GM23338 (cell line): ENCODE measurements at regions not wholly inside any gene's neighbourhood (a gene's known extent, or its start where the extent isn't known, plus 50 kb on each side); places are given as distances from the start of the nearest gene placed in this dataset.

Source experiments
- ATAC-seq: fragments of 200-7000 bp; cut with Tn5 transposase; 3 replicates; pipeline ENCODE4 v1.9.1; 2020
- DNase-seq: peaks from one replicate; pipeline ENCODE4 v3.0.0-alpha.2; 2015; ENCODE audit warnings: low spot score
- H2AFZ ChIP-seq: fragments of 200-600 bp; sonication (generic); 2 replicates; pipeline ENCODE4 v1.8.0; 2016; ENCODE audit warnings: antibody characterized with exemption, mild to moderate bottlenecking, moderate library complexity
- H3F3A ChIP-seq: fragments of 200-600 bp; sonication (generic); replicated peaks from 2 replicates; pipeline ENCODE4 v1.8.0; 2017; ENCODE audit warnings: antibody characterized with exemption, mixed run types, low read depth
- H3K27ac ChIP-seq: fragments of 200-600 bp; sonication (generic); 2 replicates; pipeline ENCODE4 v1.6.1; 2016; ENCODE audit warnings: low read depth
- H3K27me3 ChIP-seq: fragments of 200-600 bp; sonication (generic); 2 replicates; pipeline ENCODE4 v1.8.0; 2016; ENCODE audit warnings: mild to moderate bottlenecking, mixed run types, moderate library complexity; ENCODE audit not compliant: insufficient read depth
- H3K36me3 ChIP-seq: fragments of 200-600 bp; sonication (generic); 2 replicates; pipeline ENCODE4 v1.8.0; 2016; ENCODE audit warnings: mild to moderate bottlenecking; ENCODE audit not compliant: insufficient read depth
- H3K4me1 ChIP-seq: fragments of 200-600 bp; sonication (generic); 2 replicates; pipeline ENCODE4 v1.8.0; 2016; ENCODE audit warnings: mild to moderate bottlenecking, moderate library complexity; ENCODE audit not compliant: insufficient read depth
- H3K4me2 ChIP-seq: fragments of 200-600 bp; sonication (generic); 2 replicates; pipeline ENCODE4 v1.7.1; 2017; ENCODE audit warnings: mixed run types
- H3K4me3 ChIP-seq: fragments of 200-600 bp; sonication (generic); 2 replicates; pipeline ENCODE4 v1.6.1; 2016; ENCODE audit warnings: mixed run types
- H3K79me2 ChIP-seq: fragments of 200-600 bp; sonication (generic); replicated peaks from 2 replicates; pipeline ENCODE4 v1.8.0; 2017; ENCODE audit warnings: mild to moderate bottlenecking; ENCODE audit not compliant: insufficient read depth
- H3K9me2 ChIP-seq: fragments of 200-600 bp; sonication (generic); 2 replicates; pipeline ENCODE4 v1.8.0; 2017; ENCODE audit not compliant: insufficient read depth
- H4K20me1 ChIP-seq: fragments of 200-600 bp; sonication (generic); replicated peaks from 2 replicates; pipeline ENCODE4 v1.8.0; 2017; ENCODE audit warnings: mild to moderate bottlenecking; ENCODE audit not compliant: insufficient read depth
- H3K27ac Mint-ChIP-seq: 2 replicates; pipeline ENCODE4 v1.8.0; 2020; ENCODE audit warnings: inconsistent platforms, mild to moderate bottlenecking, moderate library complexity, mixed read lengths
- H3K27me3 Mint-ChIP-seq: 3 replicates; pipeline ENCODE4 v1.8.0; 2022; ENCODE audit warnings: low read depth, mild to moderate bottlenecking, moderate library complexity, mixed read lengths, inconsistent platforms; ENCODE audit not compliant: insufficient read depth, poor library complexity
- H3K36me3 Mint-ChIP-seq: 3 replicates; pipeline ENCODE4 v1.8.0; 2021; ENCODE audit warnings: low read depth, mild to moderate bottlenecking, inconsistent platforms, moderate library complexity, mixed read lengths
- H3K4me1 Mint-ChIP-seq: 3 replicates; pipeline ENCODE4 v1.8.0; 2020; ENCODE audit warnings: mild to moderate bottlenecking, inconsistent platforms, mixed read lengths
- H3K4me3 Mint-ChIP-seq: 3 replicates; pipeline ENCODE4 v1.8.0; 2021; ENCODE audit warnings: moderate library complexity, mild to moderate bottlenecking, inconsistent platforms, mixed read lengths
- H3K9me3 Mint-ChIP-seq: 3 replicates; pipeline ENCODE4 v1.8.0; 2020; ENCODE audit warnings: moderate library complexity, mild to moderate bottlenecking, inconsistent platforms, mixed read lengths
- JUNB ChIP-seq: IDR thresholded peaks from one replicate; pipeline ENCODE4 v1.6.1; 2016; ENCODE audit warnings: antibody characterized with exemption; ENCODE audit not compliant: unreplicated experiment
- POLR2AphosphoS5 ChIP-seq: IDR thresholded peaks from 2 replicates; pipeline ENCODE4 v1.6.1; 2016; ENCODE audit warnings: antibody characterized with exemption, low read depth
- ZNF114 ChIP-seq: fragments of 250-450 bp; sonication (Bioruptor Pico); IDR thresholded peaks from 2 replicates; pipeline ENCODE4 v1.5.0; 2020; ENCODE audit warnings: mild to moderate bottlenecking, moderate library complexity
- TF ChIP-seq, protein P1 (sequence below): fragments of 250-450 bp; sonication (Bioruptor Pico); IDR thresholded peaks from 2 replicates; pipeline ENCODE4 v1.5.0; 2020; ENCODE audit warnings: mild to moderate bottlenecking, moderate library complexity
- TF ChIP-seq, protein P2 (sequence below): IDR thresholded peaks from one replicate; pipeline ENCODE4 v1.6.1; 2018; ENCODE audit warnings: antibody characterized with exemption; ENCODE audit not compliant: unreplicated experiment

DNA sequence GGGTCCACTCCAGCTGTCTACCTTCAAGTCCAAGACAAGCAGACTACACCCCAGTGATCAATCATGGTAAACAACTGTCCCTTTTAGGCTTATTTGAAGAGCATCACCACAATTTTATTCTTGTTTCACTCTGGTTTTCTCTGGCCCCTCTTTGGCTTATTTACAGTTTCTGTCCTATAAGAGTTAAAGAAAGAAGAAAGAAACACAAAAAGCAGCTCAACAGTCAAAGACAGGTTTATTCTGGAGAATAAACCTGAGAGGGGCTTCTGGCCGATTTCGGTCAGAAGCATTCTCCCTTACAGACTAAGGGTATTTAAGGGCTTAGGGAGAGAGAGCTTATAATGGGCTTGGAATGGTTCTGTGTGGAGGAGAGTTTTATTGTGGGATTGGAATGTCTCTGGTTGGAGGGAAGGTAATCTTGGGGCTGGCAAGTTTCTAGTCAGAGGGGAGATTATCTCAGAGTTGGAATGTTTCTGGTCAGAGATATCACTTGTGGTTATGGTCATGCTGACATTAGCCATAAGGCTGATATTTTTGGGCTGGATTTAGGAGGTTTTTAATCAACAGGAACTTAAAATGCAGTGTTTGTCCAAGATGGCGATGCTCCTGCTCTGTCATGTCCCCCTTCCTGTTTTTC is 161.0 kb downstream of the URB2 start (continued):
- TF ChIP-seq, protein P1, sequence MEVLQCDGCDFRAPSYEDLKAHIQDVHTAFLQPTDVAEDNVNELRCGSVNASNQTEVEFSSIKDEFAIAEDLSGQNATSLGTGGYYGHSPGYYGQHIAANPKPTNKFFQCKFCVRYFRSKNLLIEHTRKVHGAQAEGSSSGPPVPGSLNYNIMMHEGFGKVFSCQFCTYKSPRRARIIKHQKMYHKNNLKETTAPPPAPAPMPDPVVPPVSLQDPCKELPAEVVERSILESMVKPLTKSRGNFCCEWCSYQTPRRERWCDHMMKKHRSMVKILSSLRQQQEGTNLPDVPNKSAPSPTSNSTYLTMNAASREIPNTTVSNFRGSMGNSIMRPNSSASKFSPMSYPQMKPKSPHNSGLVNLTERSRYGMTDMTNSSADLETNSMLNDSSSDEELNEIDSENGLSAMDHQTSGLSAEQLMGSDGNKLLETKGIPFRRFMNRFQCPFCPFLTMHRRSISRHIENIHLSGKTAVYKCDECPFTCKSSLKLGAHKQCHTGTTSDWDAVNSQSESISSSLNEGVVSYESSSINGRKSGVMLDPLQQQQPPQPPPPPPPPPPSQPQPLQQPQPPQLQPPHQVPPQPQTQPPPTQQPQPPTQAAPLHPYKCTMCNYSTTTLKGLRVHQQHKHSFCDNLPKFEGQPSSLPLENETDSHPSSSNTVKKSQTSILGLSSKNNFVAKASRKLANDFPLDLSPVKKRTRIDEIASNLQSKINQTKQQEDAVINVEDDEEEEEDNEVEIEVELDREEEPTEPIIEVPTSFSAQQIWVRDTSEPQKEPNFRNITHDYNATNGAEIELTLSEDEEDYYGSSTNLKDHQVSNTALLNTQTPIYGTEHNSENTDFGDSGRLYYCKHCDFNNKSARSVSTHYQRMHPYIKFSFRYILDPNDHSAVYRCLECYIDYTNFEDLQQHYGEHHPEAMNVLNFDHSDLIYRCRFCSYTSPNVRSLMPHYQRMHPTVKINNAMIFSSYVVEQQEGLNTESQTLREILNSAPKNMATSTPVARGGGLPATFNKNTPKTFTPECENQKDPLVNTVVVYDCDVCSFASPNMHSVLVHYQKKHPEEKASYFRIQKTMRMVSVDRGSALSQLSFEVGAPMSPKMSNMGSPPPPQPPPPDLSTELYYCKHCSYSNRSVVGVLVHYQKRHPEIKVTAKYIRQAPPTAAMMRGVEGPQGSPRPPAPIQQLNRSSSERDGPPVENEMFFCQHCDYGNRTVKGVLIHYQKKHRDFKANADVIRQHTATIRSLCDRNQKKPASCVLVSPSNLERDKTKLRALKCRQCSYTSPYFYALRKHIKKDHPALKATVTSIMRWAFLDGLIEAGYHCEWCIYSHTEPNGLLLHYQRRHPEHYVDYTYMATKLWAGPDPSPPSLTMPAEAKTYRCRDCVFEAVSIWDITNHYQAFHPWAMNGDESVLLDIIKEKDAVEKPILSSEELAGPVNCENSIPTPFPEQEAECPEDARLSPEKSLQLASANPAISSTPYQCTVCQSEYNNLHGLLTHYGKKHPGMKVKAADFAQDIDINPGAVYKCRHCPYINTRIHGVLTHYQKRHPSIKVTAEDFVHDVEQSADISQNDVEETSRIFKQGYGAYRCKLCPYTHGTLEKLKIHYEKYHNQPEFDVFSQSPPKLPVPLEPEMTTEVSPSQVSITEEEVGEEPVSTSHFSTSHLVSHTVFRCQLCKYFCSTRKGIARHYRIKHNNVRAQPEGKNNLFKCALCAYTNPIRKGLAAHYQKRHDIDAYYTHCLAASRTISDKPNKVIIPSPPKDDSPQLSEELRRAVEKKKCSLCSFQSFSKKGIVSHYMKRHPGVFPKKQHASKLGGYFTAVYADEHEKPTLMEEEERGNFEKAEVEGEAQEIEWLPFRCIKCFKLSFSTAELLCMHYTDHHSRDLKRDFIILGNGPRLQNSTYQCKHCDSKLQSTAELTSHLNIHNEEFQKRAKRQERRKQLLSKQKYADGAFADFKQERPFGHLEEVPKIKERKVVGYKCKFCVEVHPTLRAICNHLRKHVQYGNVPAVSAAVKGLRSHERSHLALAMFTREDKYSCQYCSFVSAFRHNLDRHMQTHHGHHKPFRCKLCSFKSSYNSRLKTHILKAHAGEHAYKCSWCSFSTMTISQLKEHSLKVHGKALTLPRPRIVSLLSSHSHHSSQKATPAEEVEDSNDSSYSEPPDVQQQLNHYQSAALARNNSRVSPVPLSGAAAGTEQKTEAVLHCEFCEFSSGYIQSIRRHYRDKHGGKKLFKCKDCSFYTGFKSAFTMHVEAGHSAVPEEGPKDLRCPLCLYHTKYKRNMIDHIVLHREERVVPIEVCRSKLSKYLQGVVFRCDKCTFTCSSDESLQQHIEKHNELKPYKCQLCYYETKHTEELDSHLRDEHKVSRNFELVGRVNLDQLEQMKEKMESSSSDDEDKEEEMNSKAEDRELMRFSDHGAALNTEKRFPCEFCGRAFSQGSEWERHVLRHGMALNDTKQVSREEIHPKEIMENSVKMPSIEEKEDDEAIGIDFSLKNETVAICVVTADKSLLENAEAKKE (CRISPR knock-in tag), result no peak

DNA sequence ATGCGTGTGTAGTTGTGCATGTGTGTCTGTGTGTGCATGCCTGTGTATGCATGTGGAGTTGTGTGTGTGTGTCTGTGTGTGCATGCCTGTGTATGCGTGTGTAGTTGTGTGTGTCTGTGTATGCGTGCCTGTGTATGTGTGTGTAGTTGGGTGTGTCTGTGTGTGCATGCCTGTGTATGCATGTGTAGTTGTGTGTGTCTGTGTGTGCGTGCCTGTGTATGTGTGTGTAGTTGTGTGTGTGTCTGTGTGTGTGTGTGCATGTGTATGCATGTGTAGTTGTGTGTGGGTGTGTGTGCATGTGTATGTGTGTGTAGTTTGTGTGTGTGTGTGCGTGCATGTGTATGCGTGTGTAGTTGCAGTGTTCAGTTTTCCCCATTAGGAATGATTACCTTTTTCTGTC is 162.0 kb downstream of the URB2 start:
- DNase-seq (no peak), ATAC-seq (no peak)
- no peak overlapping the region for H3K4me2 ChIP-seq
- H2AFZ ChIP-seq, result no peak overlapping the region
- H3K4me1 ChIP-seq, result no peaks in the 10 kb centered on the region
- no peak overlapping the region for H3K27ac Mint-ChIP-seq
- no peaks in the 10 kb centered on the region for H3K36me3 ChIP-seq
- H3K9me2 ChIP-seq, result no peaks in the 10 kb centered on the region
- peaks cover 60% of the 10 kb centered on the region for H3K9me3 Mint-ChIP-seq
- H3K27me3 ChIP-seq, result no peaks in the 10 kb centered on the region
- no peaks in the 10 kb centered on the region for H3F3A ChIP-seq
- H3K4me1 Mint-ChIP-seq, result no peaks in the 10 kb centered on the region
- H3K36me3 Mint-ChIP-seq, result peaks cover 28% of the 10 kb centered on the region
- no peak overlapping the region for H3K4me3 Mint-ChIP-seq
- no peaks in the 10 kb centered on the region for H3K27me3 Mint-ChIP-seq
- no peak overlapping the region for H3K4me3 ChIP-seq
- no peak overlapping the region for H3K27ac ChIP-seq
- no peaks in the 10 kb centered on the region for H4K20me1 ChIP-seq
- H3K79me2 ChIP-seq, result no peaks in the 10 kb centered on the region
- TF ChIP-seq POLR2AphosphoS5 (no peak), ZNF114 (CRISPR knock-in tag) (no peak), JUNB (no peak)
- TF ChIP-seq, protein P1 (CRISPR knock-in tag), result no peak
- TF ChIP-seq, protein P2, sequence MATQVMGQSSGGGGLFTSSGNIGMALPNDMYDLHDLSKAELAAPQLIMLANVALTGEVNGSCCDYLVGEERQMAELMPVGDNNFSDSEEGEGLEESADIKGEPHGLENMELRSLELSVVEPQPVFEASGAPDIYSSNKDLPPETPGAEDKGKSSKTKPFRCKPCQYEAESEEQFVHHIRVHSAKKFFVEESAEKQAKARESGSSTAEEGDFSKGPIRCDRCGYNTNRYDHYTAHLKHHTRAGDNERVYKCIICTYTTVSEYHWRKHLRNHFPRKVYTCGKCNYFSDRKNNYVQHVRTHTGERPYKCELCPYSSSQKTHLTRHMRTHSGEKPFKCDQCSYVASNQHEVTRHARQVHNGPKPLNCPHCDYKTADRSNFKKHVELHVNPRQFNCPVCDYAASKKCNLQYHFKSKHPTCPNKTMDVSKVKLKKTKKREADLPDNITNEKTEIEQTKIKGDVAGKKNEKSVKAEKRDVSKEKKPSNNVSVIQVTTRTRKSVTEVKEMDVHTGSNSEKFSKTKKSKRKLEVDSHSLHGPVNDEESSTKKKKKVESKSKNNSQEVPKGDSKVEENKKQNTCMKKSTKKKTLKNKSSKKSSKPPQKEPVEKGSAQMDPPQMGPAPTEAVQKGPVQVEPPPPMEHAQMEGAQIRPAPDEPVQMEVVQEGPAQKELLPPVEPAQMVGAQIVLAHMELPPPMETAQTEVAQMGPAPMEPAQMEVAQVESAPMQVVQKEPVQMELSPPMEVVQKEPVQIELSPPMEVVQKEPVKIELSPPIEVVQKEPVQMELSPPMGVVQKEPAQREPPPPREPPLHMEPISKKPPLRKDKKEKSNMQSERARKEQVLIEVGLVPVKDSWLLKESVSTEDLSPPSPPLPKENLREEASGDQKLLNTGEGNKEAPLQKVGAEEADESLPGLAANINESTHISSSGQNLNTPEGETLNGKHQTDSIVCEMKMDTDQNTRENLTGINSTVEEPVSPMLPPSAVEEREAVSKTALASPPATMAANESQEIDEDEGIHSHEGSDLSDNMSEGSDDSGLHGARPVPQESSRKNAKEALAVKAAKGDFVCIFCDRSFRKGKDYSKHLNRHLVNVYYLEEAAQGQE, result no peak
